ENCODE measurements at regions not wholly inside any gene's neighbourhood (a gene's known extent, or its start where the extent isn't known, plus 50 kb on each side); places are given as distances from the start of the nearest gene placed in this dataset.

DNA sequence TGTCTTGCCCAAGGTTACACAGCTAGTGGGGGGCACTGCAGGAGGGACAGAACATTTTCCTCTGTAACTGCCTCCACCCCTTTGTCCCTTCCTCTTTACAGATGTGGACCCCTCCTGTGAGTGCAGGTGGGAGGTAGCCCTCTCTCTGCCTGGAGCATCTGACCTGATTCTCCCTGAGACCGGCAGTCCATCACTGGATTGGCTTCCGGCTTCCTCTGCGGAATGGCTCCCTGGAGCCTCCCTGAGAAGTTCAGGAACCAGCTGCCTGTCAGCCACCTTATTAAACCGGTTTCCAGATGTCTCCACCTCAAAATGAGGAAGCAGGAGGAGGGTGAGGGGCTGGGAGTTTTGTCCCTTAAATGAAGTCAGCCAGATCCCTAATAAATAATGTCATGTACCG is 67.3 kb upstream of the TNP1 start:
- Histone ChIP-seq H3K4me2 (ENCODE audit: low read depth, low read length, poor library complexity, severe bottlenecking) (no peak overlapping the region), H3K79me2 (ENCODE audit: insufficient read depth, low read length) (no peaks in the 10 kb centered on the region), H2AFZ (ENCODE audit: low read depth, low read length, severe bottlenecking) (no peak overlapping the region), H3K9me3 (ENCODE audit: insufficient read depth, low read length) (no peaks in the 10 kb centered on the region), H3K9ac (ENCODE audit: low read length) (no peak overlapping the region), H3K27ac (ENCODE audit: low read depth, low read length) (no peak overlapping the region), H4K20me1 (ENCODE audit: low read depth, low read length) (no peaks in the 10 kb centered on the region), H3F3A (ENCODE audit: insufficient read depth) (no peaks in the 10 kb centered on the region), H3K27me3 (ENCODE audit: low read length) (no peaks in the 10 kb centered on the region), H3K4me3 (ENCODE audit: insufficient read depth, low read length, poor library complexity, severe bottlenecking) (no peak overlapping the region), H3K36me3 (ENCODE audit: low read length) (no peaks in the 10 kb centered on the region), H3K9me2 (replicated peaks; ENCODE audit: insufficient read depth, low read length) (no peaks in the 10 kb centered on the region)
- TF ChIP-seq, protein P1, sequence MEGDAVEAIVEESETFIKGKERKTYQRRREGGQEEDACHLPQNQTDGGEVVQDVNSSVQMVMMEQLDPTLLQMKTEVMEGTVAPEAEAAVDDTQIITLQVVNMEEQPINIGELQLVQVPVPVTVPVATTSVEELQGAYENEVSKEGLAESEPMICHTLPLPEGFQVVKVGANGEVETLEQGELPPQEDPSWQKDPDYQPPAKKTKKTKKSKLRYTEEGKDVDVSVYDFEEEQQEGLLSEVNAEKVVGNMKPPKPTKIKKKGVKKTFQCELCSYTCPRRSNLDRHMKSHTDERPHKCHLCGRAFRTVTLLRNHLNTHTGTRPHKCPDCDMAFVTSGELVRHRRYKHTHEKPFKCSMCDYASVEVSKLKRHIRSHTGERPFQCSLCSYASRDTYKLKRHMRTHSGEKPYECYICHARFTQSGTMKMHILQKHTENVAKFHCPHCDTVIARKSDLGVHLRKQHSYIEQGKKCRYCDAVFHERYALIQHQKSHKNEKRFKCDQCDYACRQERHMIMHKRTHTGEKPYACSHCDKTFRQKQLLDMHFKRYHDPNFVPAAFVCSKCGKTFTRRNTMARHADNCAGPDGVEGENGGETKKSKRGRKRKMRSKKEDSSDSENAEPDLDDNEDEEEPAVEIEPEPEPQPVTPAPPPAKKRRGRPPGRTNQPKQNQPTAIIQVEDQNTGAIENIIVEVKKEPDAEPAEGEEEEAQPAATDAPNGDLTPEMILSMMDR (IDR thresholded peaks at IDR 0.05; ENCODE audit: insufficient read depth, low read length, poor library complexity, severe bottlenecking), result no peak
- no peak for TF ChIP-seq EZH2phosphoT487 (conservative IDR thresholded peaks at IDR 0.05; ENCODE audit: low read length)

DNA sequence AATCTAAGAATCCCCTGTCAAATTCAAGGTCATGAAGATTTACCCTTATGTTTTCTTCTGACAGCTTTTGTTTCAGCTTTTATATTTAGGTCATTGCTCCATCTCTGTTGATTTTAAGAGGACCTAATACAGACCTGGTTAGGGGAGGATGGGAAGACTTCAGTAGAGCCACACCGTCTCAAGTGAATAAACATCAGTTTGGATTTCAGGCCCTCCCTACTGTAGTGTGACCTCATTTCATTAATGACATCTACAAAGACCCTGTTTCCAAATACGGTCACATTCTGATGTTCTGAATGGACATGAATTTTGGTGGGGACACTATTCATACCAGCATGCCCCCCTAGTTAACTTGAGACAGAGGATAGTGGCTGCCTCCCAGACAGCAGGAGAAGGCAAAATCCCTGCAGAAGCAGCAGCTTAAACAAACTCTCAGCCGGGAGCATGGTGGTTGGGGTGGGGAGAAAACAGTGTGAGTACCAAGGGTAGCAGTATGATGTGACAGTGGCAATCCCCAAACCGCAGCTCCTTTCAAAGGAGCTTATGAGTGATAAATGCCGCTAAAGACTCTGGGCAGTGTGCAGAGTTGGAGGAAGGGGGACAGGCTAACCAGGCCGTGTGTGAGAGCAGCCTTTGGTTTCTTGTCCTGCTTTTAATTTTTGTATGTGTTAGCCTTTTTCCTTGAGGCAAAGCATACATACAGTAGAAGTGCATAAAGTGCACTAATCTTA is 65.9 kb upstream of the TNP1 start:
- H3K9me3 ChIP-seq (ENCODE audit: insufficient read depth, low read length), result no peaks in the 10 kb centered on the region

DNA sequence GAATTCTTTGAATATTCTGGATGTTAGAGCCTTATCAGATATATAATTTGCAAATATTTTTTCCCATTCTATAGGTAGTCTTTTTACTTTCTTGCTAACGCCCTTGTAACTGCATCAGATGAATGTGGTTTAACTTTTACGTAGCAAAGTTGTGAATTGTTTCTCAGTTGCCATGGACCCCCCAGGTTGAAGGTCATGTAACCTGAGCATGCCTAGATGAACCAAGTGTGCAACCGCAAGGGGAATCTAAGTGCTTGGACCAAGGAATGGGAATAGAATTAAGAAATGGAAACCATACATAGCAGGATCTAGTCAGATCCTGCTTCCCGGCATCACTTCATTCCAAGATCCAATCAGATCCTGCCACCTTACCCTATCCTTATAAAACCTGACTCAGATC is 65.1 kb upstream of the TNP1 start:
- Histone ChIP-seq H3K9me3 (ENCODE audit: insufficient read depth, low read length) (no peaks in the 10 kb centered on the region), H3K79me2 (ENCODE audit: insufficient read depth, low read length) (no peaks in the 10 kb centered on the region), H3K4me2 (ENCODE audit: low read depth, low read length, poor library complexity, severe bottlenecking) (no peak overlapping the region), H2AFZ (ENCODE audit: low read depth, low read length, severe bottlenecking) (no peak overlapping the region), H3K36me3 (ENCODE audit: low read length) (no peaks in the 10 kb centered on the region), H3K9ac (ENCODE audit: low read length) (no peak overlapping the region), H3K27me3 (ENCODE audit: low read length) (no peaks in the 10 kb centered on the region), H3K4me3 (ENCODE audit: insufficient read depth, low read length, poor library complexity, severe bottlenecking) (no peak overlapping the region), H3K27ac (ENCODE audit: low read depth, low read length) (no peak overlapping the region), H3F3A (ENCODE audit: insufficient read depth) (no peaks in the 10 kb centered on the region), H4K20me1 (ENCODE audit: low read depth, low read length) (no peaks in the 10 kb centered on the region), H3K9me2 (replicated peaks; ENCODE audit: insufficient read depth, low read length) (no peaks in the 10 kb centered on the region)
- no peak for TF ChIP-seq EZH2phosphoT487 (conservative IDR thresholded peaks at IDR 0.05; ENCODE audit: low read length)
- TF ChIP-seq, protein P1 (IDR thresholded peaks at IDR 0.05; ENCODE audit: insufficient read depth, low read length, poor library complexity, severe bottlenecking), result no peak

More for the DNA sequence above, 65.9 kb upstream of the TNP1 start:
- no peak for TF ChIP-seq EZH2phosphoT487 (conservative IDR thresholded peaks at IDR 0.05; ENCODE audit: low read length)
- TF ChIP-seq, protein P1 (IDR thresholded peaks at IDR 0.05; ENCODE audit: insufficient read depth, low read length, poor library complexity, severe bottlenecking), result no peak
- Histone ChIP-seq H2AFZ (ENCODE audit: low read depth, low read length, severe bottlenecking) (no peak overlapping the region), H3K9ac (ENCODE audit: low read length) (no peak overlapping the region), H3F3A (ENCODE audit: insufficient read depth) (no peaks in the 10 kb centered on the region), H3K4me3 (ENCODE audit: insufficient read depth, low read length, poor library complexity, severe bottlenecking) (no peak overlapping the region), H3K27ac (ENCODE audit: low read depth, low read length) (no peak overlapping the region), H3K79me2 (ENCODE audit: insufficient read depth, low read length) (no peaks in the 10 kb centered on the region), H3K36me3 (ENCODE audit: low read length) (no peaks in the 10 kb centered on the region), H3K9me2 (replicated peaks; ENCODE audit: insufficient read depth, low read length) (no peaks in the 10 kb centered on the region), H3K27me3 (ENCODE audit: low read length) (no peaks in the 10 kb centered on the region), H3K4me2 (ENCODE audit: low read depth, low read length, poor library complexity, severe bottlenecking) (no peak overlapping the region), H4K20me1 (ENCODE audit: low read depth, low read length) (no peaks in the 10 kb centered on the region)

Data from SU-DHL-6 (cell line).